Mesenchymal stem cell (in vitro differentiated cells and primary cell): ENCODE measurements at regions not wholly inside any gene's neighbourhood (a gene's known extent, or its start where the extent isn't known, plus 50 kb on each side); places are given as distances from the start of the nearest gene placed in this dataset.
A peak's percentile ranks its signal among the peaks of the same experiment; 100 is the strongest.

Source experiments
- DNase-seq: peaks from one replicate; pipeline ENCODE4 v3.0.0-alpha.2; 2013
- H2AFZ ChIP-seq: one replicate; pipeline ENCODE4 v1.6.1; 2013; ENCODE audit warnings: low read depth, mild to moderate bottlenecking, control low read depth, inconsistent platforms, low read length, moderate library complexity
- H2AK5ac ChIP-seq: 2 replicates; pipeline ENCODE4 v1.6.1; 2013; ENCODE audit warnings: low read length, moderate library complexity, mild to moderate bottlenecking, inconsistent platforms; ENCODE audit not compliant: severe bottlenecking
- H2BK120ac ChIP-seq: one replicate; pipeline ENCODE4 v1.6.1; 2013; ENCODE audit warnings: low read depth, mild to moderate bottlenecking, inconsistent platforms, low read length, moderate library complexity
- H2BK12ac ChIP-seq, 2 experiments: one replicate each; pipeline ENCODE4 v1.6.1; 2013; ENCODE audit warnings: inconsistent platforms in 2 of 2, low read length in 2 of 2, mild to moderate bottlenecking in 2 of 2, moderate library complexity in 2 of 2, control low read depth in 1 of 2
- H2BK15ac ChIP-seq: one replicate; pipeline ENCODE4 v1.6.1; 2013; ENCODE audit warnings: mild to moderate bottlenecking, low read depth, inconsistent platforms; ENCODE audit not compliant: poor library complexity, severe bottlenecking
- H2BK5ac ChIP-seq: 2 replicates; pipeline ENCODE4 v1.6.1; 2013; ENCODE audit warnings: low read depth, mild to moderate bottlenecking, low read length, control low read depth, inconsistent platforms; ENCODE audit not compliant: poor library complexity, severe bottlenecking
- H3K14ac ChIP-seq, 2 experiments: one replicate each; pipeline ENCODE4 v1.6.1; 2013; ENCODE audit warnings: inconsistent platforms in 2 of 2, low read length in 2 of 2, control low read depth in 1 of 2, mild to moderate bottlenecking in 1 of 2, moderate library complexity in 1 of 2
- H3K18ac ChIP-seq, 2 experiments: one replicate each; pipeline ENCODE4 v1.6.1; 2013; ENCODE audit warnings: inconsistent platforms in 2 of 2, low read length in 2 of 2, control low read depth in 1 of 2, low read depth in 1 of 2, mild to moderate bottlenecking in 1 of 2
- H3K23ac ChIP-seq, 2 experiments: one replicate each; pipeline ENCODE4 v1.6.1; 2013; ENCODE audit warnings: inconsistent platforms in 2 of 2, low read length in 2 of 2, mild to moderate bottlenecking in 2 of 2, moderate library complexity in 2 of 2, control low read depth in 1 of 2
- H3K27ac ChIP-seq: 2 replicates; pipeline ENCODE4 v1.5.1; 2013; ENCODE audit warnings: mild to moderate bottlenecking, moderate library complexity, low read length, control low read depth, inconsistent platforms; ENCODE audit not compliant: poor library complexity, severe bottlenecking
- H3K27me3 ChIP-seq, 2 experiments: 2 replicates each; pipeline versions ENCODE4 v1.6.1 to v1.7.0; 2013; ENCODE audit warnings: low read length in 2 of 2, mild to moderate bottlenecking in 2 of 2, moderate library complexity in 2 of 2, control low read depth in 1 of 2, inconsistent platforms in 1 of 2; ENCODE audit not compliant: control insufficient read depth in 1 of 2, insufficient read depth in 1 of 2
- H3K36me3 ChIP-seq, 2 experiments: 2 replicates each; pipeline versions ENCODE4 v1.6.1 to v1.7.0; 2013; ENCODE audit warnings: low read length in 2 of 2, control low read depth in 1 of 2, inconsistent platforms in 1 of 2, low read depth in 1 of 2, mild to moderate bottlenecking in 1 of 2; ENCODE audit not compliant: insufficient read depth in 2 of 2, control insufficient read depth in 1 of 2
- H3K4ac ChIP-seq, 2 experiments: one replicate each; pipeline ENCODE4 v1.6.1; 2013; ENCODE audit warnings: inconsistent platforms in 2 of 2, low read length in 2 of 2, mild to moderate bottlenecking in 2 of 2, moderate library complexity in 2 of 2, control low read depth in 1 of 2, low read depth in 1 of 2
- H3K4me1 ChIP-seq: 2 replicates; pipeline ENCODE4 v1.6.1; 2013; ENCODE audit warnings: low read depth, low read length, control low read depth; ENCODE audit not compliant: control insufficient read depth, insufficient read depth
- H3K4me2 ChIP-seq: 2 replicates; pipeline ENCODE4 v1.6.1; 2013; ENCODE audit warnings: low read length, mild to moderate bottlenecking, inconsistent platforms; ENCODE audit not compliant: poor library complexity, severe bottlenecking
- H3K4me3 ChIP-seq, 2 experiments: 2 replicates each; pipeline versions ENCODE4 v1.5.1 to v1.7.0; 2013; ENCODE audit warnings: low read length in 2 of 2, mild to moderate bottlenecking in 2 of 2, control low read depth in 1 of 2, low read depth in 1 of 2; ENCODE audit not compliant: insufficient read depth in 1 of 2
- H3K79me1 ChIP-seq: replicated peaks from 2 replicates; pipeline ENCODE4 v1.6.1; 2013; ENCODE audit warnings: mild to moderate bottlenecking, control low read depth, low read length, inconsistent platforms; ENCODE audit not compliant: poor library complexity, severe bottlenecking
- H3K9ac ChIP-seq: 2 replicates; pipeline ENCODE4 v1.7.0; 2013; ENCODE audit warnings: mild to moderate bottlenecking, low read length, moderate library complexity
- H3K9me3 ChIP-seq: 2 replicates; pipeline ENCODE4 v1.7.0; 2013; ENCODE audit warnings: mild to moderate bottlenecking, low read length; ENCODE audit not compliant: control insufficient read depth
- H4K8ac ChIP-seq: one replicate; pipeline ENCODE4 v1.6.1; 2013; ENCODE audit warnings: inconsistent platforms, mild to moderate bottlenecking, low read length, moderate library complexity
- H4K91ac ChIP-seq: one replicate; pipeline ENCODE4 v1.6.1; 2013; ENCODE audit warnings: mild to moderate bottlenecking, low read length, inconsistent platforms
- WGBS: methylation state at CpG from one replicate; pipeline ENCODE4 v1.1.7; 2013; ENCODE audit warnings: mixed read lengths; 5-methylcytosine and 5-hydroxymethylcytosine counted together

DNA sequence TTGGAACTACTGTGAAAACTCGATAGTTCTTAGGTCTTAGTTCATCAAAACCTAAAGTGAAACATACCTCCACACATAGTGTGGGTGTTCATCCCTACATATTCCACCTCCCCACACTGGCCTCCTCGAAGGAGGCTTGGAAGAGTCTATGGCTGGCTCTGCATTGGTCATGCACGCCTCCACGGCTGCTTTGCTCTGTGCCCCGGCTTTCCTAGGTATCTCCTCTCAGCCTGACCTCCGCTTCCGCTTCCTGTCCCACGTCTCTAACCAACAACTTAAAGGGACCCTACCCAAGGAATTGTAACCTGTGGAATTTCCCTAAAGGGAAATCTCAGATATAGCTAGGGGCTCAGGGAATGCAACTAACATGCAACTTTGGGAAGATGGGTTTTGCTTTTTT, 79.7 kb upstream of the MBNL2 start:
- peak; percentile 66 for DNase-seq
- Histone ChIP-seq H2BK120ac (no peak overlapping the region), H4K91ac (peak overlapping the region; percentile 30), H3K9ac (peak overlapping the region; percentile 77), H3K79me1 (no peaks in the 10 kb centered on the region), H2AK5ac (no peak overlapping the region), H3K14ac (no peak overlapping the region), H3K9me3 (no peaks in the 10 kb centered on the region), H2BK15ac (no peak overlapping the region), H2BK5ac (no peak overlapping the region), H4K8ac (peak overlapping the region; percentile 83), H2AFZ (no peak overlapping the region), H3K4me1 (peaks cover 5% of the 10 kb centered on the region), H3K27ac (peak overlapping the region; percentile 48), H3K18ac (peak overlapping the region; percentile 82 to 93), H3K27me3 (no peaks in the 10 kb centered on the region), H3K36me3 (no peaks in the 10 kb centered on the region), H3K4me2 (peak overlapping the region; percentile 43), H2BK12ac (no peak overlapping the region), H3K23ac (no peak overlapping the region), H3K4ac (peak overlapping the region in 1 of 2 experiments; percentile 85), H3K4me3 (peak overlapping the region; percentile 37 to 77)
- WGBS, result 7% methylated on average over 5 of the region's 8 CpGs

DNA sequence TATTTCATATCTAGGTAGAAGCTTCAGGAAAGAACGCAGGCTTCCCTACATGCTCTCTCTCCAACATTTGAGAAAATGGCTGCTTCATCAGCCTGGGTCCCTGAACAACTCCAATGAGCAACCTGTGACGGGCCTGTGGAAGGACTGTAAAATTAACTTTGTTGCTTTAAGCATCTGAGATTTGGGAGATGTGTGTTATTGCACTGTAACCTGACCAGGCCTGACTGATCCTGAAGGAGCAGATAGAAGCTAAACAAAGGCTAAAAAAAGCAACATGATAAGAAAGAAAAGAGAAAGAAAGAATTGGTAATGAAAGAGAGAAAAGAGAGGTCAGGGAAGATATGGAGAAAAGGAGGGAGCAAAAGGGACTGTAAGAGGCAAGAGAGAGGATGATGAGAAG, 77.1 kb upstream of the MBNL2 start:
- Histone ChIP-seq H3K4me2 (no peak overlapping the region), H4K91ac (no peak overlapping the region)

DNA sequence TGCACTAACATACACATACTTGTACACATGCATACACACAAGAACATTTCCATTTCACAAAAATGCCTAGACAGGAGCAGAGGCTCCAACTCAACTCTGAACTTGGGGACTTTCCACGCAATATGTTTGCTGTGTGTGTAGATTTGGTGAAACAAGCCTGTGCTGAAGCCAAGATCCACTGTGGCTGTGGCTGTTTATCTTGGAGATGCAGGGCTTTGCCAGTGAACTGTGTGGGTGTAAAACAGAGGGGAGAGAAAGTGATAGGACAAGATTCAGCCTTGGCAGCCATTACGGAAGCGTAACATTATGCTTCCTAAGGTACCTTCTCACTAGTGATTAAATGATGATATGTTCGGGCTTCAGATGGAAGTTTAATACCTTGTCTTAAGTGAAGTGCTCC, 73.2 kb upstream of the MBNL2 start:
- Histone ChIP-seq H2BK15ac (no peak overlapping the region), H4K8ac (no peak overlapping the region), H3K4me1 (peaks cover 2% of the 10 kb centered on the region), H2BK5ac (no peak overlapping the region), H3K36me3 (no peaks in the 10 kb centered on the region), H3K27me3 (no peaks in the 10 kb centered on the region), H3K79me1 (no peaks in the 10 kb centered on the region), H3K18ac (no peak overlapping the region), H2AK5ac (no peak overlapping the region), H2BK12ac (peak overlapping the region in 1 of 2 experiments; percentile 55), H2AFZ (no peak overlapping the region), H4K91ac (peak overlapping the region; percentile 5), H3K4me3 (no peak overlapping the region), H2BK120ac (no peak overlapping the region), H3K27ac (no peak overlapping the region), H3K4ac (no peak overlapping the region), H3K9ac (no peak overlapping the region), H3K4me2 (no peak overlapping the region), H3K14ac (no peak overlapping the region), H3K23ac (no peak overlapping the region), H3K9me3 (no peaks in the 10 kb centered on the region)
- 100% methylated on average over 4 of the region's 4 CpGs for WGBS
- DNase-seq, result no peak

More for the DNA sequence above, 77.1 kb upstream of the MBNL2 start:
- 100% methylated on average over 1 of the region's 2 CpGs for WGBS
- no peaks in the 10 kb centered on the region for H3K36me3 ChIP-seq
- H2BK15ac ChIP-seq, result no peak overlapping the region
- no peak overlapping the region for H4K8ac ChIP-seq
- no peak overlapping the region for H2BK12ac ChIP-seq
- H2AFZ ChIP-seq, result no peak overlapping the region
- H2BK5ac ChIP-seq, result no peak overlapping the region
- H3K27ac ChIP-seq, result no peak overlapping the region
- H3K14ac ChIP-seq, result no peak overlapping the region
- no peak for DNase-seq
- H3K9me3 ChIP-seq, result no peaks in the 10 kb centered on the region
- H3K4me1 ChIP-seq, result peaks cover 2% of the 10 kb centered on the region
- no peaks in the 10 kb centered on the region for H3K27me3 ChIP-seq
- H2AK5ac ChIP-seq, result no peak overlapping the region
- no peak overlapping the region for H3K4me3 ChIP-seq
- H3K4ac ChIP-seq, result peak overlapping the region in 1 of 2 experiments; percentile 38
- H2BK120ac ChIP-seq, result no peak overlapping the region
- no peak overlapping the region for H3K18ac ChIP-seq
- no peak overlapping the region for H3K23ac ChIP-seq
- no peaks in the 10 kb centered on the region for H3K79me1 ChIP-seq
- H3K9ac ChIP-seq, result no peak overlapping the region

DNA sequence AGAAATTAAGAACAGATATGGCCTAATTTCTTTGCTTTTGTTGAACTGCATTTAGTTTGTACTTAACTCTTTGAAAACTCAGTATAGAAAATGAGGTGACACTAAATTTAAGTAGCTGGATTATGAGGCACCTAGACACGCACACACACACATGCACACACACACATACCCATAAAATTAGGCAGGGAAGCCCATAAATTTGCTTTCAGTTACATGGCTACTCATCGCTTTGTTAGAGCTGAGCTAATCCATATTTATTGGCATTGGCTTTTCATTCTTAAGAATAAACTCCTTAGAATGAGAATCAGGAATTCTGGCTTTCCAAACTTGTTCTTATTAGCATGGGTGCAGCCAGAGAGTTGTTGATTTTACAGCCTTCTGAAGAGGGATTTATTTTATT, 61.7 kb upstream of the MBNL2 start:
- no peak overlapping the region for H2AK5ac ChIP-seq
- H3K4me3 ChIP-seq, result no peak overlapping the region
- H3K23ac ChIP-seq, result no peak overlapping the region
- H2AFZ ChIP-seq, result no peak overlapping the region
- H3K36me3 ChIP-seq, result no peaks in the 10 kb centered on the region
- no peak overlapping the region for H3K4ac ChIP-seq
- no peak overlapping the region for H3K27ac ChIP-seq
- no peak overlapping the region for H2BK5ac ChIP-seq
- no peak for DNase-seq
- no peak overlapping the region for H4K8ac ChIP-seq
- no peak overlapping the region for H2BK15ac ChIP-seq
- H4K91ac ChIP-seq, result no peak overlapping the region
- H3K18ac ChIP-seq, result no peak overlapping the region
- H3K4me2 ChIP-seq, result no peak overlapping the region
- H3K27me3 ChIP-seq, result peaks cover 0 to 3% of the 10 kb centered on the region in 2 experiments
- H3K9me3 ChIP-seq, result no peaks in the 10 kb centered on the region
- H3K79me1 ChIP-seq, result no peaks in the 10 kb centered on the region
- no peaks in the 10 kb centered on the region for H3K4me1 ChIP-seq
- H3K14ac ChIP-seq, result no peak overlapping the region
- H2BK12ac ChIP-seq, result no peak overlapping the region
- H3K9ac ChIP-seq, result no peak overlapping the region
- H2BK120ac ChIP-seq, result no peak overlapping the region
- 100% methylated on average over 1 of the region's 2 CpGs for WGBS
